GM21717 (cell line): ENCODE measurements at regions not wholly inside any gene's neighbourhood (a gene's known extent, or its start where the extent isn't known, plus 50 kb on each side); places are given as distances from the start of the nearest gene placed in this dataset.

ENCODE experiments used
- ATAC-seq: cut with Tn5 transposase; IDR thresholded peaks from one replicate; pipeline ENCODE4 v1.9.1; 2021; ENCODE audit warnings: mild to moderate bottlenecking, moderate library complexity; ENCODE audit not compliant: unreplicated experiment

DNA sequence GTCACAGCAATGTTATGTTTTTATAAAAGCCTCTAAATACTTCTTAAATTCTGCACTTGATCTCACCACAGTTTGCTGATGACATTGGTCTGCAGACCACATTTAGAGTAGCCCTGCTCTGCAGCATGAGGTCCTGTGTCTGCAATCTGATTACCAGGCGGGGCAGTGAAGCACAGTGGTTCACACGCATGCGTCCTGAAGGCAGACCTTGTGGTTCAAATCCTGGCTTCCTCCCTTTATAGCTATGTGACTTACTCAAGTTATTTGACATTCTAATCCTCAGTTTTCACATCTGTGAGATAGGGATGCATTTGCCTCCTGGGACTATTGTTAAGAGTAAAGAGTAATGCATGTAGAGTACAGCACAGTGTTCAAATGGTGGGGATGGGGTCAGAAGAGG lies 50.3 kb downstream of the BMAL2 start:
- no peak for ATAC-seq

DNA sequence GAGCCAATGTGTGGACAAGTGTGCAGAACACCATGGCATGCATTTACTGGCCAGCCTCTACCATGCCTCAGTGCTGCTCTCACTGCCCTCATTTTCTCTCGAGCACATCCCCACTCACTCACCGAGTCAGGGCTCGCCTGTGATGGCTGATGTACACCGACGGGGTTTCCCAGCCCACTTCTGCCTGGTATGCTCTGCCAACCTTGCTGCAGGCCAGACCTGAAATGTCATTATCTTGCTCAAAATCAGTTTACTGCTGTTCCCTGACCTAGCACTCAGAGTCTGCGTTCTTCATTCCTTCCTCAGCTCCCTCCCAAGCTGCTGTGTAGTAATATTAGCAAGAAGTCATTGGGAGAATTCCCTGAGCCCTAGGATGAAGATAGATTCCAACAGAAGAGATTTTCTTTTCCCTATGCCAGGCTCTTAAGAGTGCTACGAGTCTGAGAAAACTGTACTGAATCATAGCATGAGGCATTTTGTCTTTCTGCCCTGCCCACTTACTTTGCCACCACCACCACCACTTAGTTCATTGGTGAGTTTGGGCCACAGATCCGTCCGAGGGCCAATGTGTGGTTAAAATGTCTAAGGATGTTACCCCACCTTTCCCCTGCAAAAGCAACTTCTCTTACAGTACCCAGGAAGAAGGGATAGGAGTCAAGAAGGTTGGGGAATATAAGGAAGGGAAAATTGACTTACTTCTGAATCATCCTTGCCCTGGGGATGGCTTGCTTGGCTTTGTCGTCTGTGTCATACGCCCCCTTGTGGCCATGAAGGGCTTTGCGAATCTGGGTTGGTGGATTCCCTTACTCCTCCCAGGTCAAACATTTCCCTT lies 51.0 kb downstream of the BMAL2 start:
- peak; percentile 66 for ATAC-seq

GRCh38 chr12:27384261-27384590 lies 51.6 kb downstream of the BMAL2 start:
- ATAC-seq, result no peak

GRCh38 chr12:27385766-27386564 lies 53.3 kb downstream of the BMAL2 start:
- no peak for ATAC-seq

DNA sequence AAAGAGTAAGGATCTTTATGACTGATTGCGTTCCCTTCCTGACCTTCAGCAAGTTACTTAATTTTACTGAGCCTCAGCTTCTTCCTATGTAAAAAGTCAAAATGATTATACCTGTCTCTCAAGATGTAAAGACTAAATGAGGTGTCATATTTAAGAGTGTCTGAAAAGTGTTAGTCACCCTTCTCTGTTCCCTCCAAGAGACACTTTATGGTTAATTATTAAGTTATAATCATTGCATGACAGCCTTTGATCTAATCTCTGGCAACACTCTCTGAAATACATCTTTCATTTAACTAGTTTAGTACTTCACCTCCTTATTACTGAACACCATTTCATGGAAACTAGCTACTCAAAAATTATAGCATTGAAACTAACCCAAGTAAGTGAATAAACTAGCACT lies 54.8 kb downstream of the BMAL2 start:
- ATAC-seq, result no peak

DNA sequence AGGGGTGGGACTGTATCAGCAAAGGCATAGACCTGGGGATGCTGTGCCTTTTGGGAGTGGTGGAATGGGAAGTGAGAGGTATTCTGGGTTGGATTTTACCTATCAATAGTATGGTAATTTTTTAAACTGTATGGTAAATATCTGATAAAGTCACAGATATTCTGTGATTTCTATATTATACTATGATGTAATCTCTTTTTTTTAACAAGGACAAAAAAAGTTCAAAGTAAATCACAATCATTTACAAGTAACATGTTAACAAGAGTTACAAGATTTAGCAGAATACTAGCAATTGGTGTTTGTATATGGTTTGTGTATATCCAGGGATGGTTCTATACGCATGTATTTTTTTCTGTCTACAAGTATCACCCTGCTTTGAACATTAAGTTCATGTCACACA lies 56.0 kb downstream of the BMAL2 start:
- no peak for ATAC-seq

- no peak for ATAC-seq
These were observed 51.9 kb upstream of the SMCO2 start for GRCh38 chr12:27394676-27395075.

DNA sequence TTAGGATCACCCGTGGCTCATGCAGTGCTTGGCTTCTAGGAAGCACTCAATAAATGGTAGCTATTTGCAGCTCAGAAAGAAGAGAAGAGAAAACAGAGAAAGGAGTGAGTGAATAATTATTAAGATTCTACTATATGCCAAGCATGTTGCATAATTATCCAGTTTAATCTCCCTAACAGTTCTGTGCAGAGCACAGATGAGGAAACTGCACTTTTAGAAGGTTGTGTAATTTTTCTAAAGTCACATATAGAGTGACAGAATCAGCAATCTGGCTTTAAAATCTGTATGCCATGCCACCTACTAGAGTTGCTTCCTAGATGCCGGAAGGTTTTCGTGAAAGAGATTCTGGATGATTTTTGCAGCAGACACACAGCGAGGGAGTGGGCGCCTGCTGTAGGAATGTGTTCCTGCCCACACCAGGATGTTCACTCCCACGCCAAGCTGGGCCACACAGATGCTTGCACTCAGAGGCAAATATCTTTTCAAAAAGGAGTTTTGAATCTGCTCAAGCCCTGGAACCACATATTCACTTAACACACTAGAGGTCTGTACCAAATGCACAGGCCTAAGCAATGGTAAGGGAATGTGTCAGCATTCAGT lies 50.2 kb upstream of the SMCO2 start:
- ATAC-seq, result no peak
